ENCODE measurements at regions not wholly inside any gene's neighbourhood (a gene's known extent, or its start where the extent isn't known, plus 50 kb on each side); places are given as distances from the start of the nearest gene placed in this dataset.

GRCh38 chr1:82441402-82441801, 640.7 kb downstream of the ADGRL2 start:
- no peak overlapping the region for H3K4me3 ChIP-seq (ENCODE audit: control insufficient read depth, low read depth, low read length)
- no peak for TF ChIP-seq CTCF (conservative IDR thresholded peaks at IDR 0.05; ENCODE audit: control insufficient read depth, insufficient read depth, low read depth, low read length)
- DNase-seq (ENCODE audit: low read depth) = no peak

GRCh38 chr1:82423174-82423815, 622.6 kb downstream of the ADGRL2 start:
- no peak for TF ChIP-seq CTCF (conservative IDR thresholded peaks at IDR 0.05; ENCODE audit: control insufficient read depth, insufficient read depth, low read depth, low read length)
- H3K4me3 ChIP-seq (ENCODE audit: control insufficient read depth, low read depth, low read length) = no peak overlapping the region
- DNase-seq (ENCODE audit: low read depth) = no peak

- no peak for DNase-seq (ENCODE audit: low read depth)
- H3K4me3 ChIP-seq (ENCODE audit: control insufficient read depth, low read depth, low read length) = no peak overlapping the region
- TF ChIP-seq CTCF (conservative IDR thresholded peaks at IDR 0.05; ENCODE audit: control insufficient read depth, insufficient read depth, low read depth, low read length) = no peak
Measured at GRCh38 chr1:82421782-82422181, 621.0 kb downstream of the ADGRL2 start.

GRCh38 chr1:82420584-82420983, 619.9 kb downstream of the ADGRL2 start:
- no peak for DNase-seq (ENCODE audit: low read depth)
- no peak overlapping the region for H3K4me3 ChIP-seq (ENCODE audit: control insufficient read depth, low read depth, low read length)
- TF ChIP-seq CTCF (conservative IDR thresholded peaks at IDR 0.05; ENCODE audit: control insufficient read depth, insufficient read depth, low read depth, low read length) = no peak

- H3K4me3 ChIP-seq (ENCODE audit: control insufficient read depth, low read depth, low read length) = no peak overlapping the region
- TF ChIP-seq CTCF (conservative IDR thresholded peaks at IDR 0.05; ENCODE audit: control insufficient read depth, insufficient read depth, low read depth, low read length) = no peak
- no peak for DNase-seq (ENCODE audit: low read depth)
Measured at GRCh38 chr1:82411605-82412004, 610.9 kb downstream of the ADGRL2 start.

- no peak for DNase-seq (ENCODE audit: low read depth)
- no peak overlapping the region for H3K4me3 ChIP-seq (ENCODE audit: control insufficient read depth, low read depth, low read length)
- no peak for TF ChIP-seq CTCF (conservative IDR thresholded peaks at IDR 0.05; ENCODE audit: control insufficient read depth, insufficient read depth, low read depth, low read length)
Measured at GRCh38 chr1:82405333-82405732, 604.6 kb downstream of the ADGRL2 start.

GRCh38 chr1:82401116-82401515, 600.4 kb downstream of the ADGRL2 start:
- DNase-seq (ENCODE audit: low read depth) = no peak
- H3K4me3 ChIP-seq (ENCODE audit: control insufficient read depth, low read depth, low read length) = no peak overlapping the region
- no peak for TF ChIP-seq CTCF (conservative IDR thresholded peaks at IDR 0.05; ENCODE audit: control insufficient read depth, insufficient read depth, low read depth, low read length)
